CD4-positive, alpha-beta T cell treated with Interleukin-10 for 1 hour (primary cell): ENCODE measurements at regions not wholly inside any gene's neighbourhood (a gene's known extent, or its start where the extent isn't known, plus 50 kb on each side); places are given as distances from the start of the nearest gene placed in this dataset.

Source experiments
- DNase-seq: peaks from one replicate; pipeline ENCODE4 v3.0.0-alpha.2; 2020

DNA sequence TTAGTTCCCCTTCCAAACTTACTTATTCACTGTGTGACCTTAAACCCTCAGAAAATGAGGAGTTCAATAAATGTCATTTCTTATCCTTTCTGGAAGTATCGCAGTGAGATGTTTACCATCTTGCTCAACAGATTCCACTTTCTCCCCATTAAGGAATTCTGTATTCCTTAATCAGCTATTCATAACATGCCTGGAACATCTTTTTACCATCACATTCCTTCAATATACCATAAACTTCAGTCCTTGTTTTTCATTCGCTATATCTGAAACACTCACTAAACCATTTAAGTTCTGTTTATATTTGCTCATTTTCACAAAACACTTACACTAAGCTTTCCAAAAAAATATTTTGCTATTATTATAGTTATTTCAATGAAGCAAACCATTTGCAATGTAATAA is 1158.6 kb downstream of the CDH12 start:
- no peak for DNase-seq

DNA sequence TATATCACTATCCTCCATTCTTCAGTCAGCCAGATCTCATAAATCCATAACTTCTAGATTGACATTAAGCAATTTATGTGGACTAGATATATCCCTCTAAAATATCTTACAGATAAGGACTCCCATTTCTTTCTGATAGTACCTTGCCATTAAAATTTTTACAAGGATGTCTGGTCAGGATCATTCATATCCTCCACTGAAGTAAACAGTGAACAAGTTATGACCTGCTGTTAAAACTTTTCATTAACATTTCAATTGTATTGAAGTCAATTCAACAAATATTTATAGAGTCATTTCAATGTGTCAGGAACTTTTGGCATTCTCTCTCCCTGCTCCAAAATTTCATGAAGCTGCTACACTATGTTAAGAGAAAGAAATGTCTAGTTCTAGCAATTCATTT is 1159.6 kb downstream of the CDH12 start:
- no peak for DNase-seq

DNA sequence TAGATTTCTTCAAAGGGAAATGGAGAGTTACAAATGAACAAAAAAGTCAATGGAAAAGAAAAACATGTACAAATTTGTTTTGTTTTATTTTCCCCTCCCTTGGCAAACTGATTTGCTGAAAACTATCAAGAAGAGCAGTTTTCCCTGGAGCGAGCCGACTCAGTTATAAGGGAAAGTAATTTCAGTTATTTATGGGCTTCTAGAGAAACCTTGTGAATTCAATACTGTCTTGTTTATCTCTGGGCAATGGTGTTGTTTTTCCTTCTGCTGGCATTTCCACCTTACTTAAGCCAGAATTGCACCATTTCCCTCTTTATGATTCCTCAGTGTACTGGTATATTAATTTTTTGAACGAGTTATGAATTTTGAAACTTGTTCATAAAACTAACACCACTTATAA is 1163.6 kb downstream of the CDH12 start:
- no peak for DNase-seq

DNA sequence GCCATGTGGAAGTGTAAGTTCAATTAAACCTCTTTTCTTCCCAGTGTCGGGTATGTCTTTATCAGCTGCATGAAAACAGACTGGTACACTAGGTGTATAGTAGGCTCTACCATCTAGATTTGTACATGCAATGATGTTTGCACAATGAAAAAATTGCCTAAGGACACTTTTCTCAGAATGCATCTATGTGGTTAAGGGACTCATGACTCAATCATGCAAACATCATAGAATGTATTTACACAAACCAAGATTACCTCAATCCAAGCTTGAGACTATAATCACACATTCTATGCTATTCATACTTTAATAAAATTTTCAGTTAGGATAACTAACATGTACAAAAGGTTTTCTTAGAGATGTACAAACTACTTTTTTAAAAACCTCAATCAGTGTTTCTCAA is 1164.5 kb downstream of the CDH12 start:
- no peak for DNase-seq

DNA sequence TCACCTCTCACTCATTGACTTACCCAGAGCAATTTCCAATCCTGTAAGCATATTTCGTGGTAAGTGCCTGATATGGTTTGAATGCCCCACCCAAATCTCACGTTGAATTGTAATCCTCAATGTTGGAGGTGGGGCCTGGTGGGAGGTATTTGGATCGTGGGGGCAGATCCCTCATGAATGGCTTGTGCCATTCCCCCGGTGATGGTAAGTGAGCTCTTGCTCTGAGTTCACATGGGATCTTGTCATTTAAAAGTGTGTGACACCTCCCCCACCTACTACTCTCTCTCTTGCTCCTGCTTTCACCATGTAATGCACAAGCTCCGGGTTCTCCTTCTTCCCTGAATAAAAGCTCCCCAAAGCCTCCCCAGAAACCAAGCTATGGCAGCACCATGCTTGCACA is 1165.5 kb downstream of the CDH12 start:
- DNase-seq = no peak

DNA sequence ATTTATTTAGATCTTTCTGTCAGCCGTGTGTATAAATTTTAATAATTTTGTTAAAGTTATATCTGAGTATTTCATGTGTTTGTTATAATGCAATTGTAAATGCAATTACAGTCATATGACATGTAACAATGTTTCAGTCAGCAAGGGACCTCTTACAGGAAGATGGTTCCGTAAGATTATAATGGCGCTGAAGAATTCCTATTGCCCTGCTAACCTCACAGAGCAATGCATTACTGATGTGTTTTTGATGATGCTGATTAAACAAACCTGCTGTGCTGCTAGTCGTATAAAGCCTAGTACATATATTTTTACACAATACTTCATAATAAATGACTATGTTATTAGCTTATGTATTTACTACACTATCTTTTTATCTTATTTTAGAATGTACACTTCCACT is 1166.4 kb downstream of the CDH12 start:
- no peak for DNase-seq

DNA sequence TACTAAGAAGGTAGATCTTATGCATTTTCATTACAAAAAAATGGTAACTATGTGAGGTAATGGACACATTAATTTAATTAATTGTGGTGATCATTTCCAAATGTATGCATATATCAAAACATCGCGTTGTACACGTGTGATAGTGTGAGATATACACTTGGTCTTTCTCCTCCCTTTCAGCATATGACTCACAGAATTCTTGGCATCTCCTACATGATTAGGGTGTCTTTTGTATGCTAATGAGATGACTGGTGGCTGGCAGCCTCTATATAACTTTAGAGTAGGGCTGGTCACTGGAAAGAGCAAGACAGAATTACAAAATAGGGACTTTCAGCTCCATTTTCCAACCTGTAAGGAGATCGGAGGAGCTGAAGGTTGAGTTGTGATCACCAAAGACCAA is 1167.6 kb downstream of the CDH12 start:
- no peak for DNase-seq

DNA sequence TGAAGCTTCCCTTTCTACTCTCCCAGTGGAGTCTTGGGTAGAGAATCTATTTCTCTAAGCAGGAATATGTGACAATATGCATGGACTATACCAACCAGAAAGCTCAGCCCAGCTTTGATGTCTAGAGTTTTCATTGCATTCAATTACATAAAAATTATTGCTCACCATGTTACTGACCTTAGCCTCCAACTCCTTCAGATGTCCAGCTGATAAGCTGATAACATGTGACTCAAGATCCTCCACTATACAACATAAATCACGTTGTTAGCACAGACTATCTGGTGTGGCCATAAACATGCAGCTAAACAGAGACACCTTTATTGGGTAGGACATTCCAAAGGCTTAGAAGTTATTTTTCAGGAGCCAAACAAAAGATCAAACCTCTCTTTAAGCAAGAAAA is 1168.2 kb downstream of the CDH12 start:
- DNase-seq = no peak

DNA sequence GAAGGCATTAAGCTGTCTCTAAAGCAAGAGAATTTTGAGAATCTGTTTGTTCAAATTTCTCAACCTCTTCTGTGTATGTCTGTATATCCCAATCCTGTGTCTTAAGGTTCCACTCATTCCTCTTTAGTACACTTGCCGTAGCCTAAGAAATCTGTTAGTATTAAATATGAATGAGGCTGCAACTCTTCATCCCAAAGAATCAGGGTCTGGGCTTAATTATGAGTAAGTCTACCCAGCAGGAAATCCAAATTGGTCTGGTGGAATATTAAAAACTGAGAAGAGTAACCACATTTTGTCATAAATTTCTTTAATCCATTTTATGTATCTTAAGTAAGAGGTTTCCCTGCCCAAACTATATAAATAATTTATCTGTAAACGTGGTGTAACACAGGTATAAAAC is 1171.2 kb downstream of the CDH12 start:
- no peak for DNase-seq

DNA sequence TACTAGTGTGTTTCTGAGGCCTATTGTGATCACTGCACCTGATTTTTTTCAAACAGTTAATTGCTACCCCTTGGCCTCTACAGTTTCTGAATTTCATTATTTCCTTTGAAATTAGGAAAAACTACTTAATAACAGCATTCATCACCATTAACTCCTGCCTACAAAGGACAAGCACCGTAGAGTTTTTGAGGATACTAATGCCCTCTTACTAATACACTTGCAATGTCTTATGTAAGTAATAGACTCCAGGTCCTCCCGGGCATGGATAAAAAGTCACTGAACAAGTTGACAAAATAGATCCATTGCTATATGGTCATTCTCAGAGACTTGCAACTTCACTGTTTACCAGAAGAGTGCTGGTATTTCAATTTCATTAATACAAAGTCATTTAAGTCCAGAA is 1172.5 kb downstream of the CDH12 start:
- DNase-seq = no peak

DNA sequence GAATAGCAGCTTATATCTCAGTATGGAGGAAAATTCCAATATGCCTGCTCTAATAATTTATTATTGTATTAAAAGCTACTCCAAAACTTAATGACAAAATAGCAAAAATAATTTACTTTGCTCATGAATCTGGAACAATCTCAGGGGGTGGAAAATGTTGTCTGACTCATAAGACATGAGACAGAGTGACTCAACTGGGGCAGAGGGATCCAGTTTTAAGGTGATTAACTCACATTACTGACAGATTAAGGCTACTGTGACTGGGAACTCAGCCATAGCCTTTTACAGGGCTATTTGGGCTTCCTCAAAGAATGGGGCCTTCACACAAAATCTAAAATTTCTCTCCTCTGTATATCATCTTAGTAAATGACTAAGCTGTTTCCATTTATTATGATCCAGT is 1172.9 kb downstream of the CDH12 start:
- DNase-seq = no peak

DNA sequence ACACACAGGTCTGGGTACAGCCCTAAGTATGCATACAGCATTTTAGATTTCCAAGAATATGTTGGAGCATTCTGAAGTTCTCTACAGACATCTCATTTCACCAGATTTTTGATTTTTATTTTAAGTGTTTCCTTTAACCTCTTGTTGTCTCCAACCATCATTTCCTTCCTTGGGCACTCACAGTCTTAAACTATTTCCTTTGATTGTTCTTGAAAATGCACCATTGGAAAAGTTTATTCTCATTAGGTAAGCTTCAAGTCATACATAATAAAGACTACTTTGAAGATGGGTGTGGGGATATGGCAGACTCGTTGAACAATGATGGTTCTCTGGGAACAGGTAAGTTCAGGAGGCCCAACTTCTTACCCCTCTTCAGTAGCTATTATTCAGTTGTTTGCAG is 1174.6 kb downstream of the CDH12 start:
- DNase-seq = no peak

DNA sequence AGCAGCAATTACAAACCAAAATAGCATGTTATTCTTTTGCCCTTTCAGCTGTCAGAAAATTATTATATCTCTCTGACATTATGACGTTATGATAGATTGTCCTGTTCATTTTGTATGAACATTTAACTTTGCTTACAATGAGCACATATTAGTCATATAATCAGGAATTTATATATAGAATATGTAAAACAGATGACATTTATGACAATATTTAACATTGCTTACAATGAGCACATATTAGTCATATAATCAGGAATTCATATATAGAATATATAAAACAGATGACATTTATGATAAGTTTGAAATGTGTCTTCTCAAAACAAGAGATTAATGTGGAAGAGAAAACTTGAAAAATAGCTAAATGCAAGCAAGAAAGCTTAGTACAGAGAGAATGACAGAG is 1180.2 kb downstream of the CDH12 start:
- no peak for DNase-seq

DNA sequence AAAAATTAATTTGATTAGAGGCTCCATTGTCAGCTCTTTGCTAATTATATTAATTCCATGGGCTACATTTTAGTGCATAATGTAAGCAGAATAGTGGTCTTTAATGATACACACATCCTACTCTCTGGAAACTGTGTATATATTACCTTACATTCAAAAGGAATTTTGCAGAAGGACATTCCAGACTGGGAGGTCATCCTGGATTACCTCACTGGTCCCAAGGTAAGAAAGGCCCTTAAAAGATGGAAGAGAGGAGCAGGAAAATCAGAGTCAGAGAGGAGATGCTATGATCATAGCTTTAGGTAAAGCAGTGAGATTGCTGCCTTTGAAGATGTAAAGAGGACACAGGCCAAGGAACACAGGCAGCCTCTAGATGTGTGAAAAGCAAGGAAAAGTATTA is 1180.8 kb downstream of the CDH12 start:
- DNase-seq = no peak

DNA sequence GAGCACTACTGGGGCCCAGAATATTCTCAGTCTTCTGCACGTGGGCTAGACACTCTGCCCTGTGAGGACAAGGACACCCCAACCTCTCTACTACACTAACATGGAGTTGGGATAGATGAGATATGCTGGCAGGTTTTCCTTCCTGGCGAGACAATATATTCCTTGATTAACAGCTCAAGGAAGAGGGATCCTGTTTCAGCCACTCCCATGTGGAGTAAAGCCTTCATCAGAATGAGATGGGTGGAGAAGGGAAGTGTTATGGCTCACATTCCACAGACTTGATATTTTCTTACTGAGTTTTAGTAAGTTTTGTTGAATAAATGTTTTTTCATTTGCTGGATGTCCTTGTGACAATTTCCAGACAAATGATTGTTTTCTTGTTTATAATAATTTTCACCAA is 1187.6 kb downstream of the CDH12 start:
- DNase-seq = no peak

DNA sequence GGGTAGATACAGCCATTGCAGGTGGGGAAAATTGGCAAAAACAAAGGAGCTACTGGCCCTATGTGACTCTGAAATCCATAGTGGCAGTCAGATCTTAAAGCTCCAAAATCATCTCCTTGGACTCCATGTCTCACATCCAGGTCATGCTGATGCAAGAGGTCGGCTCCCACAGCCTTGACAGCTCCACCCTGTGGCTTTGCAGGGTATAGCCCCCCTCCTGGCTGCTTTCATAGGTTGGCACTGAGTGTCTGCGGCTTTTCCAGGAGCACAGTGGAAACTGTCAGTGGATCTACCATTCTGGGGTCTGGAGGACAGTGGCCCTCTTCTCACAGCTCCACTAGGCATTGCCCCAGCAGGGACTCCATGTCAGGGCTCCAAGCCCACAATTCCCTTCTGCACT is 1190.1 kb downstream of the CDH12 start:
- no peak for DNase-seq

DNA sequence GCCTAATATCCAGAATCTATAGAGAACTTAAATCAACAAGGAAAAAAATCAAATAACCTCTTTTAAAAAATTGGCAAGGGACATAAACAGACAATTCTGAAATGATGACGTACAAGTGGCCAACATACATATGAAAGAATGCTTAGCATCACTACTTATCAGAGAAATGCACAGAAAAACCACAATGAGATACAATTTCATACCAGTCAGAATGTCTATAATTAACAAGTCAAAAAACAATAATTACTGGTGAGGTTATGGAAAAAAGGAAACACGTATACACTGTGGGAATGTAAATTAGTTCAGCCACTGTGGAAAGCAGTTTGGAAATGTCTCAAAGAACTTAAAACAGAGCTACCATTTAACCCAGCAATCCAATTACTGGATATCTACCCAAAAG is 1192.0 kb downstream of the CDH12 start:
- DNase-seq = no peak

DNA sequence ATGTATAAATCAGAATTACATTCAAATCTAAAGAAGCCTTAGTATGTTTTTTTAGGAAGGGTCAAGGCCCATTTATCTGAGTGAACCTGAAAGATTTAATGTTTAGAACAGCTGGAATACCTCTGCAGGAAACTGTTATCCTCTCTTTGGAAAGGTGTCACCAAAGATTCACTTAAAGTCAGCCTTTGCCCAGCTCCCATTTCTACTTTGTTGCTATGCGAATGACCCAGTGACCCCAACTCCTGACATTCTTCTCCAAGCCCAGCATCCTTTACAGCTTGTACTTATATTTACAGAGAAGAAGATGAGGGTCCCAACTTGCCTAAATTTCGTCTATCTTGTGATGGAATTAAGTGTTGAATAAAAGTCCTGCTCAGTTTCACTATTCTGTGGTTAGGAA is 1198.6 kb downstream of the CDH12 start:
- no peak for DNase-seq

DNA sequence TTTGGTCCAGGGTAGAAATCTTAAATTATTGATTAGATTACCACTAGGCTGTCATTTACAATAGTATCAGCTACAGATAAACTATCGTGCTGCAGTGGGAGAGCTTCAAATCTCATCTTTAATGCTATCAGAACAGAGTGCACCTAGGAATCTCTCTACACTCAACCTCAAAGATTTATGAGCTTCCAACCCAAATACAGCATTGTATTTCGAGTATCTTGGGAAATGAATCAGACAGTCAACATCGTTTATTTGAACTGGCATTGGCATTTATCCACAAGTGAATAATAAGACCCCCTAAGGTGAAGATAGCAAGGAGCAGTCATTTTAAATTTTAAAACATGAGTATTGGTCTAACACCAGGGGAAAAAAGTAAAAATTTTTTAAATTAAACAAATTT is 1203.2 kb downstream of the CDH12 start:
- DNase-seq = no peak

DNA sequence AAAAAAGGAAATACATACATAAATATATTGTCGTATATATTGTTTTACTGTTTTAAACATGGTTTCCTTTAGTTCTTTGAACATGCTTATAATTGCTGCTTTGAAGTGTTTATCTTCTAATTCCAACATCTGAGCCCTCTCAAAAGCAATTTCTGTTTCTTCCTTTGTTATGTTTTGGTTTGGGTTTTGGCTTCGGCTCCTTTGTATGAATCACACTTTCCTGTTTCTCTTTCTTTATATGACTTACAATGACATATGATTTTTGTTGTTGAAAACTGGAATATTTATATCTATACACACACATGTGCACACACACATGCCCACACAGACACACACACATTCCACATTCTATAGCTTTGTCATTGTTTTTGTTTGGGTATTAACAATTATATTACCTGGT is 1206.7 kb downstream of the CDH12 start:
- DNase-seq = no peak

DNA sequence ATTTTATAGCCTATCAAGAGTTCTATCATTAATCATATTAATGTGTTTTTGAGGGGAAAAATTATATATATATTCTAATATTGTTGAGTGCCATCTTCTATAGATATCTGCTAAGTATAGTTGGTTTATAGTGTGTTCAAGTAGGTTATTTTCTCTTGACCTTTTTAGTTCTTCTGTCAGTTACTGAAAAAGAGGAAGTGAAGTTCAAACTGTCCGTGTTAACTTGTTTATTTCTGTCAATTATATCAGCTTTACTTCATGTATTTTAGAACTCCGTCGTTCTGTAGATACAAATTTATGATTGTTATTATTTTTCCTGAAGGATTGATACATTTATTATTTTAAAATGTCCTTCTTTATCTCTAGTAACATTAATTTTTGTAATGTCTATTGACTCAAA is 1209.1 kb downstream of the CDH12 start:
- DNase-seq = no peak

DNA sequence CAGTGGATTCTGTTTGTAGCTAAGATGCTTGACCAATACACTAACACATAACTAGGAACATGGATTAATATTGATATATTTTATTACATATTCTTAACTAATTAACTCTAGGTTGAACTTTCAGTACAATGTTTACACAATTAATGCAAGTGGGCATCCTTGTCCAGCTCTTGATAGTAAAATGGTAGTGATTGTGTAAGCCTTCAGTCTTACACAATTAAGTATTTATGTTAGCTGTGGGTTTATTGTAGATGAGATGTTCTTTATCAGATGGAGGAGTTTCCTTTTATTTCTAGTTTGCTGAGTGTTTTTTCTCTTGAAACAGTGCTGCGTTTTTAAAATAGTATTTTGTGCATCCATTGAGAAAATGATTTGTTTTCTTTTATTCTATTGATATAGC is 1210.8 kb downstream of the CDH12 start:
- no peak for DNase-seq

DNA sequence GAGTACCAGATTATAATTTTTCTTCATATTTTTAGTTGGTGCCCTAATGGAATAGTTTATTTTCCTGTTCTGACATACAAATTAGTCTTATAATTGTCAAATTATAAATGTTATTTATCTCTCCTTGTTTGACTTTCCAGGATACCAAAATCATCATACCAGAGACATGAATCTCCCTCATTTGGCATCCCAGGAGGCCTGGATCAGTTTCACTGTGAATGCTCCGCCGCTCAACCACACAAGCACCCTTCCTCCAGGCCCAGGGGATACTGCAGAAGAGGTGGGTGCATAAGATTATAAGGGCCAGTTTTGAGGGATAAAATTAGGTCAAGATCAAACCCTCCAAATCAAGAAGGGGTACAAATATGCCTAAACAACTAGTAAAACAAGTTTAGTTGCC is 1229.3 kb downstream of the CDH12 start:
- no peak for DNase-seq

DNA sequence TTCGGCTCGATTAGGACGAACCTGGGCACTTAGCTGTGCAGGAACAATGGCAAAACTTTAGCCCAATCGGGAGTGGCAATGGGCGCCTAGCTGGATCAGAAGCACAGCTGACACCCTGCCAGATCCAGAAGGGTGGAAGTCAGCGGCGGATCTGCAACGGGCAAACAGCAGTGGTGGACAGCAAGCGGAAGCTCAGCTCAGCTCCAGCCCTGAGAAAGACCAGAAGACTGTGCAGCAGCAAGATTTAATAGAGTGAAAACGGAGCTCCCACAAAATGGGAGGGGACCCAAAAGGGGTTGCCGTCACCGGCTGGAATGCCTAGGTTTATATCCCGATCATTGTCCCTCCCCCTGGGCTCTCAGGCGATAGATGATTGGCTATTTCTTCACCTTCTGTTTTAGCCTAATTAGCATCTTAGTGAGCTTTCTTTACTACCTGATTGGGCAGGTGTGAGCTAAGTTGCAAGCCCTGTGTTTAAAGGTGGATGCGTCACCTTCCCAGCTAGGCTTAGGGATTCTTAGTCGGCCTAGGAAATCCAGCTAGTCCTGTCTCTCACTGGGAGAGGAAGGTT is 1237.9 kb downstream of the CDH12 start:
- DNase-seq = no peak

DNA sequence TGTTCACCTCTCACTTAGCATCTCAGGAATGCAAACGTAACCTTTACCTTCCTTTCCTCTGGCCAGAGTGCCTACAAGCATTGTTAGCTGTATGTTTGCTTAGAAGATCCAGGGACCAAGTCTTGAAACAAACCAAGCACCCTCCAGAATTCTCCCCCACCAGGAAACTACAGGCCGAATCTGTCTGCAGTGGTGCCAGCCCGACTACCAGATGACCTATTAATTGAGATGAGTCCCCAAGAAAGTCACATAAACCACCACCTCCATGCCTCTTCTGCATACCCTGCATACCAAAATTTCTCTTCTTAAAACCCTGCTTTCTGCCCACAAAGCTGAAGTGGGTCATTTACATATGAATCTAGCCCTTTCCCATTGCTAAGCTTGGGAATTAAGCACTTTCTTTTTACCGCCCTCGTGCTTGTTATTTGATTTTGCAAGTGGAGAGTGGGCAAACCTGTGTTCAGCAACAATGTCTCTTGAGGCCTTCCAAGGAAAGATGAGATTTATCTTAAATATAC is 1239.1 kb downstream of the CDH12 start:
- no peak for DNase-seq

DNA sequence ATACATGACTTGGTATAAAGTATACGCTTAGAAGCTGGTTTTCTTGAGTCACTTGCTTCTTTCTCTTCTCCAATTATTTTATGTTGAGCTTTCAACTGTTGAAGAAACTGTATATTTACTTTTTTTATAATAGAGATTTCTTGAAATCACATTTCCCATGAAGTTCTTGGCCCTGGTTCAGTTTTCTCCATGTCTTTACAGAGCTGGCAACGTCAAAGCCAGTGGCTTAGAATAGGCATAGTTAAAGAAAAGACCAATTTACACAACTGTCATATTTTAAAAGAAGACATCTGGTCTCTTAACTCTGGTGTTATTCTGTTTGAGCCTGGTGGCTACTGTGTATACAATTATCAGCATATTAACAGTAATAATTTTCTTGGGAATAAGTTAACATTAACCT is 1249.3 kb downstream of the CDH12 start:
- DNase-seq = no peak
